GM12865 (cell line): ENCODE measurements at regions not wholly inside any gene's neighbourhood (a gene's known extent, or its start where the extent isn't known, plus 50 kb on each side); places are given as distances from the start of the nearest gene placed in this dataset.

Experiments used
- DNase-seq: peaks from one replicate; pipeline ENCODE4 v3.0.0; 2010; ENCODE audit warnings: low read depth
- H3K4me3 ChIP-seq: 2 replicates; pipeline ENCODE4 v1.5.1; 2011; ENCODE audit warnings: mild to moderate bottlenecking, low read depth, low read length, control low read depth
- CTCF ChIP-seq: IDR thresholded peaks from 2 replicates; pipeline ENCODE4 v1.5.1; 2011; ENCODE audit warnings: low read length, control low read depth, low read depth, inconsistent platforms; ENCODE audit not compliant: insufficient read depth; ENCODE audit errors: missing control alignments

DNA sequence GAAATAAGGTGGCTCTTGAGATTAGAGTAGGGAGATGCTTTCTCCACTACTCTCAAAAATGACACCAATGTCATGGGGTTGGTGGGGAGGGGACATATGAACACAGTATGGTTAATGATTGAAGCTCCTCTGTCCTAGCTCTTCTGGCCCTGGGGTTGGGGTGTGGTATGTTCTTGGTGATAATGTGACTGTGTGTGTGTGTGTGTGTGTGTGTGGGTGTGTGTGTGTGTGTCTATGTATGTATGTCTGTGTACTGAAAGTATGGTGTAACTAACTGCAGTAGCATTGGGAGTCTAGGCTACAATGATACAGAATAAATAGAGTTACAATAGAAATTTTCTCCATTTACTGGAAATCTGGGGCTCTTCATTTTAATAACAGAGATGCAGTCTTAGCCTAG, 121.0 kb upstream of the CD180 start:
- no peak for DNase-seq
- no peak for TF ChIP-seq CTCF
- no peak overlapping the region for H3K4me3 ChIP-seq

GRCh38 chr5:67316695-67317094, 120.1 kb upstream of the CD180 start:
- TF ChIP-seq CTCF: no peak
- DNase-seq: no peak
- no peak overlapping the region for H3K4me3 ChIP-seq

DNA sequence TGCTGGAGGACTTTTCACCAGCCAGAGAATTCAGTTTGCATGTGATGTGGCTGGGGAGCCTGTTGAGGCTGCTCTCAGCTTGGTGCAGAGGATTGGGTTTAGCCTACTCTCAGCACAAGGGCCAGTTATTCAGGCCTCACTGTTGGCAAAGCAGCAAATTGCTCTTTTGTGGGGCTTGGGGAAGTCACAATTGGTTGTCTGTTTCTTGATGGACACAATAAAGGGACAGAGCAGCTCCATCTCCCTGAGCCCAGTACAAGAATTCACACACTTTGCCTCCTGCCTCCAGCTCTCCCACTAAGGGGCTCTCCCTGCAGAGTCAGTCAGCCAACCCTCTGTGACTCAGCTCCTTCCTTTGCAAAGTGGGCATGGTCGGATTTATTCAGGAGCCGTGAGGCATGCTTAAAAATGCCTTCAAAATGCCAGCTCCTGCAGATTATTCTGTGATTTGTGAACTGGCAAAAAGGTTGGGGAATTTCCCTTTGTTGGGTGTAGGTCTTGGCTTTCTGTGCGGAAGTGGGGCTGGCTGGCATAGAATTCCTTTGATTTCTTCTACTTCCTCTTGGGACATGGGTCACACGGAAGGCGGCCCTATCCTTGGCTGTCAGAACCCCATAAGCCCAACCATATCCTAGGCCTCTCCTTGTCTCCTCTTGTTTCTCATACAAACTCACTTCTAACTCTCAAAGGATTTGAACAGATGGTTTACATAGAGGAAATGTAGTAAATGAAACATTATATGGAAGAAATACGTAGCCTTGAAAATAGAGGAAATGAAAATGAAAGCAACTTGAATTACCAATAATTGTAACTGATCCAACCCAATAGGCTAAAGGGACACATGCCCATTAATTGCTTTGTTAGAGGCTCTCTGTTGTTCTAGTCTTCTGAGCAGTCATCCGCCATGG, 118.7 kb upstream of the CD180 start:
- no peak overlapping the region for H3K4me3 ChIP-seq
- no peak for DNase-seq
- no peak for TF ChIP-seq CTCF

- no peak for DNase-seq
- no peak for TF ChIP-seq CTCF
- no peak overlapping the region for H3K4me3 ChIP-seq
These were observed 115.1 kb upstream of the CD180 start for GRCh38 chr5:67311701-67312100.

DNA sequence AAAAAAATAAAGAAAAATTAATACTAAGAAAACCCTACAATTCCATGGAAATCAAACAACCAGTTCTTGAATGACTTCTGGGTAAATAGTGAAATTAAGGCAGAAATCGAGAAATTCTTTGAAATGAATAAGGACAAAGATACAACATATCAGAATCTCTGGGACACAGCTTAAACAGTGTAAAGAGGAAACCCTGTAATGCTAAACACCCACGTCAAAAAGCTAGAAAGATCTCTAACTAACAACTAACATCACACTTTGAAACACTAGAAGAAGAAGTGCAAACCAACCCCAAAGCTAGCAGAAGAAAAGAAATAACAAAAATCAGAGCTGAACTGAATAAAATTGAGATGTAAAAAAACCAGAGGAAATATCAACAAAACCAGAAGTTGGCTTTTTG, 114.6 kb upstream of the CD180 start:
- TF ChIP-seq CTCF: no peak
- no peak for DNase-seq
- no peak overlapping the region for H3K4me3 ChIP-seq

- no peak overlapping the region for H3K4me3 ChIP-seq
- no peak for TF ChIP-seq CTCF
- no peak for DNase-seq
These were observed 114.1 kb upstream of the CD180 start for GRCh38 chr5:67310740-67311139.

DNA sequence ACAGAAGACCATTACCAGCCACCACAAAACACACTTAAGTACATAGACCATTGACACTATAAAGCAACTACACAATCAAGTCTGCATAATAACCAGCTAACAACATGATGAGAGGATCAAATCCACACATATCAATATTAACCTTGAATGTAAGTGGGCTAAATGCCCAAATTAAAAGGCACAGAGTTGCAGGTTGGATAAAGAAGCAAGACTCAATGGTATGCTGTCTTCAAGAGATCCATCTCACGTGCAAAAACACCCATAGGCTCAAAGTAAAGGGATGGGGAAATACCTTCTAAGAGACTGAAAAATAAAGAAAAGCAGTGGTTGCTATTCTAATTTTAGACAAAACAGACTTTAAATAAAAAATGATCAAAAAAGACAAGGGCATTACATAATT, 113.6 kb upstream of the CD180 start:
- no peak overlapping the region for H3K4me3 ChIP-seq
- no peak for TF ChIP-seq CTCF
- no peak for DNase-seq
